Activated CD8-positive, alpha-beta T cell treated with anti-CD3 and anti-CD28 coated beads for 36 hours (primary cell): ENCODE measurements at regions not wholly inside any gene's neighbourhood (a gene's known extent, or its start where the extent isn't known, plus 50 kb on each side); places are given as distances from the start of the nearest gene placed in this dataset.

Experiments used
- ATAC-seq: fragments of 200-7000 bp; cut with Tn5 transposase; one replicate; pipeline ENCODE4 v1.10.0; 2021; ENCODE audit warnings: mild to moderate bottlenecking, moderate library complexity
- CTCF ChIA-PET: fragments of 350-600 bp; sonication (Branson Sonifier 250); formaldehyde crosslinking; loops from one replicate; lab custom pipeline; 2021; ENCODE audit warnings: antibody characterized with exemption; lab: Charles Lee
- POLR2A ChIA-PET: fragments of 350-600 bp; sonication (Branson Sonifier 250); formaldehyde crosslinking; loops from one replicate; lab custom pipeline; 2021; ENCODE audit warnings: antibody characterized with exemption; lab: Charles Lee
- DNase-seq: peaks from one replicate; pipeline ENCODE4 v3.0.0-alpha.2; 2020
- H3K27ac Mint-ChIP-seq: one replicate; pipeline ENCODE4 v1.8.0; 2021; ENCODE audit warnings: mild to moderate bottlenecking, mixed read lengths
- H3K27me3 Mint-ChIP-seq: one replicate; pipeline ENCODE4 v1.8.0; 2021; ENCODE audit warnings: mixed read lengths
- H3K36me3 Mint-ChIP-seq: one replicate; pipeline ENCODE4 v1.8.0; 2021; ENCODE audit warnings: low read depth, mixed read lengths
- H3K4me1 Mint-ChIP-seq: one replicate; pipeline ENCODE4 v1.8.0; 2021; ENCODE audit warnings: low read depth, mixed read lengths
- H3K4me3 Mint-ChIP-seq: one replicate; pipeline ENCODE4 v1.8.0; 2021; ENCODE audit warnings: mild to moderate bottlenecking, moderate library complexity, mixed read lengths
- H3K9me3 Mint-ChIP-seq: one replicate; pipeline ENCODE4 v1.8.0; 2021; ENCODE audit warnings: mixed read lengths
- intact Hi-C: fragments of 100-400 bp; cut with micrococcal nuclease; formaldehyde crosslinking; loops from one replicate; pipeline ENCODE4 v1.10.0; 2022
- TF ChIP-seq, protein P1 (sequence below): fragments of 200-600 bp; IDR thresholded peaks from one replicate; pipeline ENCODE4 v1.8.0; 2022; ENCODE audit warnings: antibody characterized with exemption, mild to moderate bottlenecking

DNA sequence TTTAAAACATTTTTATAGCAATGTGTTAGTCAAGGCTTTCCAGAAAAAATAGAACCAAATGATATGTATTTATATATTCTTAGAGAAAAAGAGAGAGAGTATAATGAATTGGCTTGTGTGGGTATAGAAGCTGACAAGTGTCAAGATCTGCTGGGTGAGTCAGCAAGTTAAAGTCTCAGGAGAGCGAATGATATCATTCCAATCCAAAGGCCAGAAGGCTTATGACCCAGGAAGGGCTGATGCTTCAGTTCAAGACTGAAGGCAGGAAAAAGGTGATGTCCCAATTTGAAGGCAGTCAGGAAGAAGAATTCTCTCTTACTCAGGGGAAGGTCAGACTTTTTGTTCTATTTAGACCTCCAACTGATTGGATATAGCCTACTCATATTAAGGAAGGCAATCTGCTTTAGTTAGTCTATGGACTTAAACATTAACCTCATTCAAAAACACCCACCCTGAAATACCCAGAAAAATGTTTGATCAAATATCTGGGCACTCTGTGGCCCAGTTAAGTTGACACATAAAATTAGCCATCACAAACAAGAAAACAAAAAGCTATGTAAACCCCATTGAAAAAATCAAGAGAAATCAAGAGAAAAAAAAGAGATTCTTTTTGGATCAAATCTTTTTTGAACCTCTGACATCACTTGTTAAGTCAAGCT is 189.6 kb downstream of the PIK3R1 start:
- Mint-ChIP-seq H3K9me3 (peaks cover 2% of the 10 kb centered on the region), H3K4me1 (peaks cover 27% of the 10 kb centered on the region), H3K4me3 (no peak overlapping the region), H3K36me3 (no peaks in the 10 kb centered on the region), H3K27ac (no peak overlapping the region), H3K27me3 (no peaks in the 10 kb centered on the region)
- peak; percentile 38 for ATAC-seq
- intact Hi-C loops: no loop called here
- CTCF ChIA-PET: interaction anchor here (0.7 to 1.6 kb wide), 5 partner anchors 16 to 119 kb away, joined by 3 to 4 read pairs (median 3); no protein-coding TSS in a partner anchor
- TF ChIP-seq, protein P1, sequence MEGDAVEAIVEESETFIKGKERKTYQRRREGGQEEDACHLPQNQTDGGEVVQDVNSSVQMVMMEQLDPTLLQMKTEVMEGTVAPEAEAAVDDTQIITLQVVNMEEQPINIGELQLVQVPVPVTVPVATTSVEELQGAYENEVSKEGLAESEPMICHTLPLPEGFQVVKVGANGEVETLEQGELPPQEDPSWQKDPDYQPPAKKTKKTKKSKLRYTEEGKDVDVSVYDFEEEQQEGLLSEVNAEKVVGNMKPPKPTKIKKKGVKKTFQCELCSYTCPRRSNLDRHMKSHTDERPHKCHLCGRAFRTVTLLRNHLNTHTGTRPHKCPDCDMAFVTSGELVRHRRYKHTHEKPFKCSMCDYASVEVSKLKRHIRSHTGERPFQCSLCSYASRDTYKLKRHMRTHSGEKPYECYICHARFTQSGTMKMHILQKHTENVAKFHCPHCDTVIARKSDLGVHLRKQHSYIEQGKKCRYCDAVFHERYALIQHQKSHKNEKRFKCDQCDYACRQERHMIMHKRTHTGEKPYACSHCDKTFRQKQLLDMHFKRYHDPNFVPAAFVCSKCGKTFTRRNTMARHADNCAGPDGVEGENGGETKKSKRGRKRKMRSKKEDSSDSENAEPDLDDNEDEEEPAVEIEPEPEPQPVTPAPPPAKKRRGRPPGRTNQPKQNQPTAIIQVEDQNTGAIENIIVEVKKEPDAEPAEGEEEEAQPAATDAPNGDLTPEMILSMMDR: no peak
- POLR2A ChIA-PET: no interaction called here
- DNase-seq: no peak

DNA sequence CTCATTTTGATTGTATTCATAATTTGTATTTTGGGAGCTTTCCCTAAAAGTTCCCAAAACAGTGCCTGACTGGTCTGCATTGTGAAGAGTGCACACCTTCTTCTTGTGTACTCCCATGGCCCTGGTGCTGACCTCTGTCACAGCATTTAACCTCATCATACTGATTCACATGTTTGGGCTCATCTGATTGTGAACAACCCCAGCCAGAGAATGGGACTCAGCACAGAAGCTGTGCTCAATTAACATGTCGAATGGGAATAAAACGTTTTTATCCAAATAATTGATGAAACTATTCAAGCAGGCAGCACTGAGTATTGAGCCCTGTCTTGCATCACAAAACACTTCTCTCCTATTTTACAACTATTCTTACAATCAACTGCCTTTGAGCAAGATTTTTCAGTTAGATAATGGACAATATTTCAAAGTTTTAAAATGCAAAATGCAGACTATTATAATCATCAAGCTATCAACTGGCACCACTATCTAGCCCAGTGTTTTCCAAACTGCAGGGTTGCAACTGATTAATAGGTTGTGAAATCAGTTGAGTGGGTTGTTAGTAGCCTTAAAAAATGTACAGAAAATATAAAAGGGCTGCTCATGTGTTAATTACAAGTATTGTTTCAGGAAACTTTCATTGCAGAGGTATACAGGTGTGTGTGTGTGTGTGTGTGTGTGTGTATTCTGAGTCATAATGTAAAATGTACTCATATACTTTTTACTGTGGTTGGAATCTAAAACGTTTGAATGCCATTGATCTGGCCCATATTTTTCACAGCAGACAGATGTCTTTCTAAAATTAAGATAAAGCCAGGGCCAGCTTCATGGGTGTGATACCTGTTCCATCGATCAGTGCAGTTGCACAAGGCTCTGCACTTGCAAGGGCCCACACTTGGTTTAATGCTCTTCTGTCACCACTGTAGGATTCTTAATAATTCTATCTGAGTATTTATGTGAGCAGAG is 190.5 kb downstream of the PIK3R1 start:
- no peaks in the 10 kb centered on the region for H3K9me3 Mint-ChIP-seq
- POLR2A ChIA-PET: interaction anchor here (1.0 to 1.4 kb wide), 4 partner anchors 10 to 91 kb away, joined by 3 to 6 read pairs (median 4); no protein-coding TSS in a partner anchor
- peak; percentile 71 for ATAC-seq
- H3K27me3 Mint-ChIP-seq: no peaks in the 10 kb centered on the region
- no peaks in the 10 kb centered on the region for H3K36me3 Mint-ChIP-seq
- peaks cover 27% of the 10 kb centered on the region for H3K4me1 Mint-ChIP-seq
- H3K4me3 Mint-ChIP-seq: no peak overlapping the region
- TF ChIP-seq, protein P1: no peak
- H3K27ac Mint-ChIP-seq: peak overlapping the region; percentile 82
- peak; percentile 50 for DNase-seq
- CTCF ChIA-PET: interaction anchor here (1.1 to 1.6 kb wide), 4 partner anchors 26 to 120 kb away, joined by 3 to 4 read pairs (median 4); no protein-coding TSS in a partner anchor
- intact Hi-C loops: no loop called here

DNA sequence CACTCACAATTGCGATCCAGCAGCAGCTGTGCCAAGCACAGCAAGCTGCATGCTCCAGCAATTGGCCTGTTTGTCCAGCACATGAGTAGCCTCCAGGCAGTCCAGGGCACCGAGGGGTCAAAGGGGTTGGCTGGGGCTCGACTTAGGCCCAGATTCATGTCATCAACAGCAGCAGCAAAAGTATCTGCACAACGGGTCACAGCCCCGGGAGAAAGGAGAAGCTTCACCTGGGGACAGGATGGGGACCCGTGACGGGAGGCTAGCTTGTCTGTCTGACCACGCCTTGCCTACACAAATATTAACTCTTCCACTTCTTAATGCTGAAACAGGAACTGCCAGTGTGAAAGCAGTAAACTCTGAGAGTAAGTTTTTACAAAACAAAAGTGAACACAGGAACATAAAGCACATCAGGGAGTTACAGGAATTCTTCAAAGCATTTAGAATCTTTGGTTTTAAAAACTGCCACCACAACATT is 191.2 kb downstream of the PIK3R1 start:
- peak overlapping the region; percentile 24 for H3K4me3 Mint-ChIP-seq
- no peak for DNase-seq

DNA sequence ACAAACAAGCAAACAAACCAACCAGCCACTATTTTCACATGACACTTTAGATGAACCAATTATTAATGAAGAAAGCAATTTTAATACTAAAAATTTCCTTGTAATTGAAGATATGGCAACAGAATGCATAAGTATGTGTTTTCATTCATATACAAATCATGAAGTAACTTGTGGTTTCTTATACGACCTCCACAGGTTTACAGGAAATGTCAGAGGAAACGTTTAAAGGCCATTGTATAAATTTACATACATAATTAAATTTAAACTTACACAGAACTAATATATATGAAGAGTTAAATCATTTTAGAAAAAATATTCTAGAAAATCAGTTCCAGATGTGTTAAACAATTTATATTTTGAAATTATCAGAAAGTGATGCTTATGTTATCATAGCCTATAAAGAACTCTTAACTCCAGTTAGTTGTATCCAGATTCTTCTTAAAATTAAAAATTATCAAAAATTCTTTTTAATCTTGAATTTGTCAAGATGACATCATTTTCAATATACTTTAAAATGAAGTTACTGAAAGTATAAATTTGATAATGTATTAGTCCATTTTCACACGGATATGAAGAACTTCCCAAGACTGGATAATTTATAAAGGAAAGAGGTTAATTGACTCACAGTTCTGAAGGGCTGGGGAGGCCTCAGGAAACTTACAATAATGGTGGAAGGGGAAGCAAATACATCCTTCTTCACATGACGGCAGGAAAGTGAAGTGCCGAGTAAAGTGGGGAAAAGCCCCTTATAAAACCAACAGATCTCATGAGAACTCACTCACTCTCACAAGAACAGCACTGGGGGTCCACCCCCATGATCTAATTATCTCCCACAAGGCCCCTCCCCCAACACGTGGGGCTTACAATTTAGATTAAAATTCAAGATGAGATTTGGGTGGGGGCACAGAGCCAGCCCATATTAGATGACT is 192.0 kb downstream of the PIK3R1 start:
- peak overlapping the region; percentile 24 for H3K4me3 Mint-ChIP-seq
- DNase-seq (no peak), ATAC-seq (peak; percentile 47)
- H3K9me3 Mint-ChIP-seq: no peaks in the 10 kb centered on the region
- CTCF ChIA-PET: interaction anchor here (1.4 kb wide), 1 partner anchor 121 kb away, joined by 4 read pairs; no protein-coding TSS in a partner anchor
- peaks cover 27% of the 10 kb centered on the region for H3K4me1 Mint-ChIP-seq
- POLR2A ChIA-PET: interaction anchor here (0.6 to 1.4 kb wide), 4 partner anchors 12 to 92 kb away, joined by 3 to 6 read pairs (median 3); no protein-coding TSS in a partner anchor
- H3K27me3 Mint-ChIP-seq: no peaks in the 10 kb centered on the region
- TF ChIP-seq, protein P1: no peak
- intact Hi-C loops: no loop called here
- no peaks in the 10 kb centered on the region for H3K36me3 Mint-ChIP-seq
- peak overlapping the region; percentile 82 for H3K27ac Mint-ChIP-seq

More for the DNA sequence above, 191.2 kb downstream of the PIK3R1 start:
- TF ChIP-seq, protein P1: no peak
- Mint-ChIP-seq H3K9me3 (no peaks in the 10 kb centered on the region), H3K27ac (peak overlapping the region; percentile 82), H3K36me3 (no peaks in the 10 kb centered on the region), H3K27me3 (no peaks in the 10 kb centered on the region), H3K4me1 (peaks cover 27% of the 10 kb centered on the region)
- intact Hi-C loops: no loop called here
- peak; percentile 53 for ATAC-seq
- CTCF ChIA-PET: no interaction called here
- POLR2A ChIA-PET: interaction anchor here (0.6 to 1.4 kb wide), 5 partner anchors 11 to 91 kb away, joined by 3 to 6 read pairs (median 3); no protein-coding TSS in a partner anchor
